Choroid plexus epithelial cell (primary cell): ENCODE measurements at regions not wholly inside any gene's neighbourhood (a gene's known extent, or its start where the extent isn't known, plus 50 kb on each side); places are given as distances from the start of the nearest gene placed in this dataset.
A peak's percentile ranks its signal among the peaks of the same experiment; 100 is the strongest.
"Not testable (repeated sequence)": the region's sequence is repeated elsewhere in the genome, so short reads cannot be mapped to it uniquely, and the experiment has no call there.

Experiments used
- DNase-seq: peaks from one replicate; pipeline ENCODE4 v3.0.0-alpha.2; 2010; ENCODE audit warnings: low read depth
- H3K4me3 ChIP-seq: 2 replicates; pipeline ENCODE4 v1.5.1; 2011; ENCODE audit warnings: low read depth, mild to moderate bottlenecking, control low read depth, low read length, moderate library complexity
- TF ChIP-seq, protein P1 (sequence below): conservative IDR thresholded peaks from 2 replicates; pipeline ENCODE4 v1.5.1; 2011; ENCODE audit warnings: low read depth, mild to moderate bottlenecking, control low read depth, inconsistent platforms, low read length, moderate library complexity

DNA sequence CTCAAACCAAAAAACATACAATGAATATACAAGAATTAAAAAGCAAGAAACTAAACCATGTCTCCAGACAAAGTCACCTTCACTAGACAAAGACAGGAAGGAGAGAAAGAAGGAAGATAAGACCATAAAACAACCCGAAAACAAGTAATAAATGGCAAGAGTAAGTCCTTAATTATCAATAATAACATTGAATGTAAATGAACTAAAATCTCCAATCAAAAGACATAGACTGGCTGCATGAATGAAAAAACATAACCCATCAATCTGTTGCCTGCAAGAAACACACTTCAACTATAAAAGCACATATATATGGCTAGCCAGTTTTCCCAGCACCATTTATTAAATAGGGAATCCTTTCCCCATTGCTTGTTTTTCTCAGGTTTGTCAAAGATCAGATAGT lies 100.8 kb upstream of the SAMSN1 start:
- H3K4me3 ChIP-seq: no peak overlapping the region
- TF ChIP-seq, protein P1, sequence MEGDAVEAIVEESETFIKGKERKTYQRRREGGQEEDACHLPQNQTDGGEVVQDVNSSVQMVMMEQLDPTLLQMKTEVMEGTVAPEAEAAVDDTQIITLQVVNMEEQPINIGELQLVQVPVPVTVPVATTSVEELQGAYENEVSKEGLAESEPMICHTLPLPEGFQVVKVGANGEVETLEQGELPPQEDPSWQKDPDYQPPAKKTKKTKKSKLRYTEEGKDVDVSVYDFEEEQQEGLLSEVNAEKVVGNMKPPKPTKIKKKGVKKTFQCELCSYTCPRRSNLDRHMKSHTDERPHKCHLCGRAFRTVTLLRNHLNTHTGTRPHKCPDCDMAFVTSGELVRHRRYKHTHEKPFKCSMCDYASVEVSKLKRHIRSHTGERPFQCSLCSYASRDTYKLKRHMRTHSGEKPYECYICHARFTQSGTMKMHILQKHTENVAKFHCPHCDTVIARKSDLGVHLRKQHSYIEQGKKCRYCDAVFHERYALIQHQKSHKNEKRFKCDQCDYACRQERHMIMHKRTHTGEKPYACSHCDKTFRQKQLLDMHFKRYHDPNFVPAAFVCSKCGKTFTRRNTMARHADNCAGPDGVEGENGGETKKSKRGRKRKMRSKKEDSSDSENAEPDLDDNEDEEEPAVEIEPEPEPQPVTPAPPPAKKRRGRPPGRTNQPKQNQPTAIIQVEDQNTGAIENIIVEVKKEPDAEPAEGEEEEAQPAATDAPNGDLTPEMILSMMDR: no peak
- DNase-seq: no peak

DNA sequence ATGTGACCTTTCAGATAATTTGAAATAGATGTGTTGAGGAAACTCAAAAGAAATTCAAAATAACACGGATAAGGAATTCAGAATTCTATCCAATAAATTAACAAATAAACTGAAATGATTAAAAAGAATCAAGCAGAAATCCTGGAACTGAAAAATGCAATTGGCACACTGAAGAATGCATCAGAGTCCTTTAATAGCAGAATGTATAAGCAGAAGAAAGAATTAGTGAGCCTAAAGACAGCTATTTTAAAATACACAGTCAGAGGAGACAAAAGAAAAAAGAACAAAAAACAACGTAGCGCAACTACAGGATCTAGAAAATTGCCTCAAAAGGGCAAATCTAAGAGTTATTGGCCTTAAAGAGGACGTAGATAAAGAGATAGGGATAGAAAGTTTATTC lies 99.6 kb upstream of the SAMSN1 start:
- no peak for DNase-seq
- no peak overlapping the region for H3K4me3 ChIP-seq
- TF ChIP-seq, protein P1: no peak

DNA sequence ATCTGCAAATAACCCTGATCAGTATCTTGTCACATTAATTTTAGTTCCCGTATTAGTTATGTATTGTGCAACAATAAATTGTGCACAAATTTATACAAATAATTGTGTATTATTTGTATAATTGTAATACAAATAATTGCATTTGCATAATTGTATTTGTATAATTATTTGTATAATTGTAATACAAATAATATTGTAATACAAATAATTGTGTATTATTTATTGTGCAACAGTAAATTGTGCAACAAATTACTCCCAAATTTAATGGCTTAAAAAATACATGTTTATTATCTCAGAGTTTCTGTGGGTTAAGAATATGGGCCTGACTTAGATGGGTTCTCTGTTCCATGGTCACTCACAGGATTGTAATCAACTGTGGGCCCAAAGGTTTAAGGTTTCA lies 86.2 kb upstream of the SAMSN1 start:
- DNase-seq: no peak
- TF ChIP-seq, protein P1: no peak
- no peak overlapping the region for H3K4me3 ChIP-seq

DNA sequence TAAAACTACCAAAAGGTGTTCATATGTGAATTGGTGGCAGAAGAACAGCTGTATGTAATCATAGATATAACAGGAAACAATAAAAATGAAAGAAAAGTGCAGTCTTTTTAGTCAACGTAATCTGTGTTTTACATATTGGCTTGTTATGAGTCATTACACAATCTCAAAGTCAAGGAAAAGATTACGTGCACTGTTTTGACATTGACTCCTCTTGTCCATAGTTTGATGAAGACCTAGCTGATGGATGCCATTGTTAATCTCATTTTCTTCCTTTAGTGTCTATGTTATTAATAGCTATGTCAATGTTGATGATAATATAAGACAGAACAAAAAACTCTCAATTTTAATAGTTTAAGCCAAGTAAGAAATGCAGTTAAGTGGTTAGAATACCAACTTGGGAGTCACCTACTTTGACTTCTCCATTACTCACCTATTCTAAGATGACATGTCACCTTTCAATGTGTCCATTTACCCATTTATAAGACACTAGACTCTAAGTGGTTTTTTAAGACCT lies 84.5 kb upstream of the SAMSN1 start:
- TF ChIP-seq, protein P1: no peak
- H3K4me3 ChIP-seq: no peak overlapping the region
- peak; percentile 12 for DNase-seq

DNA sequence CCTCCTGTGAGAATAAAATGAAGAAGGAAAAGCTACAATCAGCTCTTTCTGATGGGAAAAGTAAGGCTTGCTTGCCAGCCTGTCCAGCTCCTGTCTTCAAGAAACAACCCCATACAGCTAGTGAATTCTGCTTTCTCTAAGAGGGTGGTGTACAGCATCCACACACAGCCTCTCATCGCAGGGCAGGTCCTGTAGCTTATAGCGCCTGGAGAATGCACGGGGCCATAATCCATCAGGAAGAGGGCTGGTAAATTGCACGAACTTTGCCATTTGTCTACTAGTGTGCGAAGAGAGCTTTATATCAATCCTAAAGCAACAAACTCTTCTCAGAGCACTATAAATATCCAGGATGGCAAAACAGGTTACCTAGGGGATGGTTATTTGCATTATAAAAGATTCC lies 83.3 kb upstream of the SAMSN1 start:
- TF ChIP-seq, protein P1: no peak
- no peak for DNase-seq
- no peak overlapping the region for H3K4me3 ChIP-seq

DNA sequence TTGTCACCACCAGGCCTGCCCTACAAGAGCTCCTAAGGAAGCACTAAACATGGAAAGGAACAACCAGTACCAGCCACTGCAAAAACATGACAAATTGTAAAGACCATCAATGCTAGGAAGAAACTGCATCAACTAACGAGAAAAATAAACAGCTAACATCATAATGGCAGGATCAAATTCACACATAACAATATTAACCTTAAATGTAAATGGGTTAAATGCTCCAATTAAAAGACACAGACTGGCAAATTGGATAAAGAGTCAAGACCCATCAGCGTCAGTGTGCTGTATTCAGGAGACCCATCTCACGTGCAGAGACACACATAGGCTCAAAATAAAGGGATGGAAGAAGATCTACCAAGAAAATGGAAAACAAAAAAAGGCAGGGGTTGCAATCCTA lies 77.0 kb upstream of the SAMSN1 start:
- not testable (repeated sequence) for DNase-seq, H3K4me3 ChIP-seq

DNA sequence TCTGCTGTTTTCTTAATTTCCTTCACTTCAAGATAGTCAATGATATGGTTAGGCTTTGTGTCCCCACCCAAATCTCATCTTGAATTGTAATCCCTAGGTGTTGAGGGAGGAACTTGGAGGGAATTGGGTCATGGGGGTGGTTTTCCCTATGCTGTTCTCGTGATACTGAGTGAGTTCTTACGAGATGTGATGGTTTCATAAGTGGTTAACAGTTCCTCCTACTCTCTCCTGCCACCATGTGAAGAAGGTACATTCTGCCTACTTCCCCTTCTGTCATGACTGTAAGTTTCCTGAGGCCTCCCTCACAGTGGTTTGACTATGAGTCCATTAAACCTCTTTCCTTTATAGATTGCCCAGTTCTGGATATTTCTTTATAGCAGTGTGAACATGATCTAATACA lies 74.0 kb upstream of the SAMSN1 start:
- no peak overlapping the region for H3K4me3 ChIP-seq
- TF ChIP-seq, protein P1: no peak
- no peak for DNase-seq

DNA sequence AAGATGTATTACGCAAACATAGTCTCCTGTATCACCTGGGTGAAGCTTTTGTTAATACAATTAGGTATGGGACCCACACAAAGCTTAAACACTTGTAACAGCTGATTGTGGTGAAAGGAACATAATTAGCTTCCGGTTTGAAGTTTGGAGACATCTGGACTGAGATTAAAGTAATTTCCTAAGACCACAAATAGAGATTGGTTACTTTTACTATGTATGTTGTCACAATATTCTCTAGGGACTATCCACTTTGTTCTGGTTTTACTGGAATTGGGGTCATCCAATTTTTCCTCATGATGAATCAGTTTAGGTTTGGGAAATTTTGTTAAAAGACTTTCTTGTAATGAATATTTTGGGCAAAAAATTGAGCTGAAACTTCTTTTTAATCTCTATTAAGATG lies 71.8 kb upstream of the SAMSN1 start:
- DNase-seq: no peak

More for the DNA sequence above, 71.8 kb upstream of the SAMSN1 start:
- TF ChIP-seq, protein P1: no peak
- no peak overlapping the region for H3K4me3 ChIP-seq
